ENCODE measurements at regions not wholly inside any gene's neighbourhood (a gene's known extent, or its start where the extent isn't known, plus 50 kb on each side); places are given as distances from the start of the nearest gene placed in this dataset.

- ChIA-PET POLR2A (ENCODE audit: low non-redundant PET) (no interaction called here), CTCF (no interaction called here)
Measured at GRCh38 chr9:120212153-120212852, 367.7 kb downstream of the CDK5RAP2 start.

DNA sequence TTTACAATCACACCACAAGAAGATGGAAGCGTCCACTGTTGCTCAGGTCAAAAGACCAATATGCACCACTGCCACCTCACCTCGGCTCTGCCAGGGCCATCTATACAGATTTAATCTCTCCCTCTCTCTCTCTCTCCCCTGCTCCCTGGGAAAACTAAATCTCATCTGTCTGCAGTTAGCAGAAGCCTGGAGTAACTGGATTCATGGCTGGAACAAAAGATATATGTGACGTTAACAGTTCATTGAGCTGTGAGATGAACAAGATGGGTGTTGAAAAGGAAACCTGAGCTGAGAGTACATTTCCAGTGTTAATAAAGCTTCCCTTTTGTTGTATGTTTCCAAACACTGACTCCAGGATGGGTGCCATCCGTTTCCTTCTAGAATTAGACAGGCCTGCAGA, 369.7 kb downstream of the CDK5RAP2 start:
- no peak for DNase-seq (ENCODE audit: low spot score)
- Histone ChIP-seq H3K27ac (ENCODE audit: low read depth, low read length, poor library complexity, severe bottlenecking) (no peak overlapping the region), H3K36me3 (ENCODE audit: insufficient read depth, low read length, poor library complexity, severe bottlenecking) (no peaks in the 10 kb centered on the region), H3K4me3 (ENCODE audit: low read depth, low read length, poor library complexity, severe bottlenecking) (no peak overlapping the region), H3K9me3 (ENCODE audit: low read depth, low read length, poor library complexity, severe bottlenecking) (no peaks in the 10 kb centered on the region), H3K27me3 (replicated peaks; ENCODE audit: insufficient read depth, low read depth, low read length, poor library complexity) (peaks cover 27% of the 10 kb centered on the region), H3K4me1 (ENCODE audit: insufficient read depth, low read length, poor library complexity, severe bottlenecking) (no peaks in the 10 kb centered on the region)
- POLR2A ChIA-PET (ENCODE audit: low non-redundant PET) = no interaction called here
- CTCF ChIA-PET = no interaction called here
- intact Hi-C loops (cut with micrococcal nuclease; ENCODE audit: unreplicated experiment) = no loop called here
- no TSS peak for BruUV-seq (replicated peaks)
- no peak for TF ChIP-seq CTCF (conservative IDR thresholded peaks at IDR 0.05; ENCODE audit: low read depth, low read length)
- no peak for TF ChIP-seq EZH2 (IDR thresholded peaks at IDR 0.05; ENCODE audit: borderline replicate concordance, low read depth, low read length, poor library complexity, severe bottlenecking)

More at GRCh38 chr9:120212153-120212852, 367.7 kb downstream of the CDK5RAP2 start:
- intact Hi-C loops (cut with micrococcal nuclease; ENCODE audit: unreplicated experiment) = no loop called here
- Histone ChIP-seq H3K4me1 (ENCODE audit: insufficient read depth, low read length, poor library complexity, severe bottlenecking) (no peaks in the 10 kb centered on the region), H3K4me3 (ENCODE audit: low read depth, low read length, poor library complexity, severe bottlenecking) (no peak overlapping the region), H3K36me3 (ENCODE audit: insufficient read depth, low read length, poor library complexity, severe bottlenecking) (no peaks in the 10 kb centered on the region), H3K9me3 (ENCODE audit: low read depth, low read length, poor library complexity, severe bottlenecking) (no peaks in the 10 kb centered on the region), H3K27me3 (replicated peaks; ENCODE audit: insufficient read depth, low read depth, low read length, poor library complexity) (peaks cover 27% of the 10 kb centered on the region), H3K27ac (ENCODE audit: low read depth, low read length, poor library complexity, severe bottlenecking) (no peak overlapping the region)
- BruUV-seq (replicated peaks) = no TSS peak
- no peak for DNase-seq (ENCODE audit: low spot score)
- TF ChIP-seq EZH2 (IDR thresholded peaks at IDR 0.05; ENCODE audit: borderline replicate concordance, low read depth, low read length, poor library complexity, severe bottlenecking) = no peak
- TF ChIP-seq CTCF (conservative IDR thresholded peaks at IDR 0.05; ENCODE audit: low read depth, low read length) = no peak

DNA sequence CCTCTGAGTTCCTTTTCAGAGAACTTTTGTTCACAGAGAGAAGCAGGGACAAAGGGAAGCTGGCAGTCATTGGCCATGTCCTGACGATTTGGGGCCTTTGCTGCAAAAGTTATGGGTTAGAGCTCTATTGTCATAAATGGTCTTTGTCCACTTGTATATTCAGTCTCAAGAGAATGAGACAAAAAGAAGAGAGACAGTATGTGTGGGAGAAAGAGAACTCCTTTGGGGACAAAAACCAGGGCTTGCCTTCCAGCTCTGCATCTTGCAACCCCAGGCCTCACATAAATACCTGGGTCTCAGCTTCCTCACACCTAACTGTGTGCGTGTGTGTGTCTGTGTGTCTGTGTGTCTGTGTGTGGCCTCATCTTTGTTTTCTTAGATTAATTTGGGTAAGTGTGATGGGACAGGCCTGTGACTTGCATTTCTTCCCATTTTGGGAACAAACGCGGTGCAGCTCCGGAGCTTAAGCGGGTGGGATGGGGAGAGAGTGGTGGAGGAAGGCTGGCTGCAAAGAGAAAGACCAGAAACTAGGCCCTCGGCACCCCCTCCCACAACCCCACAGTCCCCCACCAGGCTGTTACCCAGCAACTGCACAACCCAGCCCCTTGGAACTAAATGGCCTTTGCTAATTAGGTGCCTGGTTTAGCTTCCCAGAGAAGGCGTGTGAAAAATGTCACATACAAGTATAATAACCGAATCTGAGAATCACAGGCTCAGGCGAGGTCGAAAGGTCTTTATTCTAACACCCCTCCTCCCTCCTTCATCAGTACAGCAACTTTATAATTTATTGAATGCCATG, 376.9 kb downstream of the CDK5RAP2 start:
- ChIA-PET POLR2A (ENCODE audit: low non-redundant PET) (no interaction called here), CTCF (no interaction called here)
- no TSS peak for BruUV-seq (replicated peaks)
- Histone ChIP-seq H3K4me1 (ENCODE audit: insufficient read depth, low read length, poor library complexity, severe bottlenecking) (no peaks in the 10 kb centered on the region), H3K4me3 (ENCODE audit: low read depth, low read length, poor library complexity, severe bottlenecking) (no peak overlapping the region), H3K36me3 (ENCODE audit: insufficient read depth, low read length, poor library complexity, severe bottlenecking) (no peaks in the 10 kb centered on the region), H3K27ac (ENCODE audit: low read depth, low read length, poor library complexity, severe bottlenecking) (no peak overlapping the region), H3K27me3 (replicated peaks; ENCODE audit: insufficient read depth, low read depth, low read length, poor library complexity) (peaks cover 4% of the 10 kb centered on the region), H3K9me3 (ENCODE audit: low read depth, low read length, poor library complexity, severe bottlenecking) (no peaks in the 10 kb centered on the region)
- DNase-seq (ENCODE audit: low spot score) = no peak
- TF ChIP-seq EZH2 (IDR thresholded peaks at IDR 0.05; ENCODE audit: borderline replicate concordance, low read depth, low read length, poor library complexity, severe bottlenecking) (no peak), CTCF (conservative IDR thresholded peaks at IDR 0.05; ENCODE audit: low read depth, low read length) (no peak)
- intact Hi-C loops (cut with micrococcal nuclease; ENCODE audit: unreplicated experiment) = no loop called here
